HepG2 (cell line): ENCODE measurements at regions not wholly inside any gene's neighbourhood (a gene's known extent, or its start where the extent isn't known, plus 50 kb on each side); places are given as distances from the start of the nearest gene placed in this dataset.

ENCODE experiments used
- ATAC-seq: fragments of 200-7000 bp; cut with Tn5 transposase; 3 replicates; pipeline ENCODE4 v1.9.1; 2020; ENCODE audit warnings: mild to moderate bottlenecking, moderate library complexity
- BruUV-seq: library from RNA; stranded (reverse); fragments of 400-500 nt; replicated peaks from 2 replicates; lab custom pipeline; 2021; lab: Mats Ljungman, UMichigan
- CTCF ChIA-PET: fragments of 300-600 bp; formaldehyde crosslinking; extraction: SDS; loops from one replicate; lab custom pipeline; 2021; ENCODE audit warnings: low total read pairs, inconsistent platforms, low intra/inter-chr PET ratio; lab: Yijun Ruan, JAX
- POLR2A ChIA-PET: fragments of 350-600 bp; sonication (Branson Sonifier 250); formaldehyde crosslinking; loops from one replicate; lab custom pipeline; 2020; ENCODE audit warnings: antibody characterized with exemption, inconsistent platforms; lab: Yijun Ruan, JAX
- DNase-seq: peaks from one replicate; pipeline ENCODE4 v3.0.0-alpha.2; 2015; ENCODE audit warnings: low spot score
- FAIRE-seq: peaks from 3 replicates; lab custom pipeline; 2011; peaks lifted over from hg19 to GRCh38; lab: Jason Lieb, UNC
- H2AFZ ChIP-seq: one replicate; pipeline ENCODE4 v1.6.1; 2011; ENCODE audit warnings: low read length, inconsistent platforms
- H3K27ac ChIP-seq: fragments of 300-600 bp; 3 replicates; pipeline ENCODE4 v1.8.0; 2011; ENCODE audit warnings: mixed run types, mild to moderate bottlenecking, mixed read lengths, low read length, inconsistent platforms; ENCODE audit not compliant: insufficient read depth; ENCODE audit errors: extremely low read length
- H3K27me3 ChIP-seq, 2 experiments: fragments of 200-600 bp in 1 of 2; 2 replicates in 1 of 2; 3 replicates in 1 of 2; pipeline versions ENCODE4 v1.6.0 to v1.8.0; 2011; ENCODE audit warnings: low read length in 2 of 2, mild to moderate bottlenecking in 2 of 2, moderate library complexity in 2 of 2, inconsistent platforms in 1 of 2; ENCODE audit not compliant: insufficient read depth in 2 of 2, control insufficient read depth in 1 of 2
- H3K36me3 ChIP-seq, 2 experiments: fragments of 200-600 bp in 1 of 2; replicated peaks in 1 of 2; 2 replicates in 1 of 2; 3 replicates in 1 of 2; pipeline versions ENCODE4 v1.5.1 to v1.8.0; 2011; ENCODE audit warnings: low read length in 2 of 2, inconsistent platforms in 1 of 2; ENCODE audit not compliant: insufficient read depth in 2 of 2, control insufficient read depth in 1 of 2
- H3K4me1 ChIP-seq: 2 replicates; pipeline ENCODE4 v1.5.1; 2012; ENCODE audit warnings: low read length, inconsistent platforms; ENCODE audit not compliant: insufficient read depth
- H3K4me2 ChIP-seq: 2 replicates; pipeline ENCODE4 v1.6.0; 2011; ENCODE audit warnings: low read depth, low read length, inconsistent platforms
- H3K4me3 ChIP-seq, 3 experiments: fragments of 200-600 bp in 1 of 3; sonication (generic), shearing (Covaris generic) in 1 of 3; replicated peaks in 1 of 3; 2 replicates each; pipeline ENCODE4 v1.5.1; 2011 to 2016; ENCODE audit warnings: low read length in 3 of 3, inconsistent platforms in 2 of 3, low read depth in 2 of 3, mild to moderate bottlenecking in 2 of 3, control low read depth in 1 of 3, mixed read lengths in 1 of 3; ENCODE audit not compliant: insufficient read depth in 1 of 3
- H3K79me2 ChIP-seq: one replicate; pipeline ENCODE4 v1.6.1; 2011; ENCODE audit warnings: low read length, inconsistent platforms; ENCODE audit not compliant: insufficient read depth
- H3K9ac ChIP-seq: 2 replicates; pipeline ENCODE4 v1.6.0; 2011; ENCODE audit warnings: mild to moderate bottlenecking, low read depth, low read length, inconsistent platforms; ENCODE audit not compliant: insufficient read depth
- H3K9me3 ChIP-seq: 2 replicates; pipeline ENCODE4 v1.5.1; 2012; ENCODE audit warnings: mild to moderate bottlenecking, low read length
- H4K20me1 ChIP-seq: 2 replicates; pipeline ENCODE4 v1.6.0; 2011; ENCODE audit warnings: inconsistent platforms, mild to moderate bottlenecking, low read length, moderate library complexity; ENCODE audit not compliant: insufficient read depth
- ATF1 ChIP-seq: IDR thresholded peaks from 2 replicates; pipeline ENCODE4 v1.6.1; 2016; ENCODE audit warnings: mild to moderate bottlenecking, control low read depth
- ATF2 ChIP-seq: sonication (generic); formaldehyde crosslinking; IDR thresholded peaks from 2 replicates; pipeline ENCODE4 v1.4.0; 2020; ENCODE audit warnings: missing genetic modification reagents
- CAMTA2 ChIP-seq: sonication (generic); formaldehyde crosslinking; IDR thresholded peaks from 2 replicates; pipeline ENCODE4 v1.4.0; 2020; ENCODE audit warnings: mild to moderate bottlenecking, missing genetic modification reagents, borderline replicate concordance
- NFKBIZ ChIP-seq: IDR thresholded peaks from 2 replicates; pipeline ENCODE4 v1.6.1; 2018; ENCODE audit warnings: missing genetic modification reagents, missing compliant biosample characterization
- NR2F1 ChIP-seq, 2 experiments: fragments of 450-650 bp in 1 of 2; formaldehyde crosslinking in 1 of 2; IDR thresholded peaks; 2 replicates each; pipeline versions ENCODE4 v1.5.0 to v1.6.1; 2016 to 2020; ENCODE audit warnings: mild to moderate bottlenecking in 1 of 2, missing compliant biosample characterization in 1 of 2, missing genetic modification reagents in 1 of 2, moderate library complexity in 1 of 2
- RBM39 ChIP-seq: fragments of 200-400 bp; formaldehyde crosslinking; IDR thresholded peaks from one replicate; pipeline ENCODE4 v1.6.1; 2018; ENCODE audit warnings: antibody characterized with exemption, mild to moderate bottlenecking, low read depth, low read length; ENCODE audit not compliant: poor library complexity, severe bottlenecking
- SOX6 ChIP-seq, 2 experiments: fragments of 450-650 bp in 1 of 2; sonication (generic) in 1 of 2; formaldehyde crosslinking in 1 of 2; IDR thresholded peaks; 2 replicates each; pipeline versions ENCODE4 v1.4.0 to v1.6.1; 2017 to 2020; ENCODE audit warnings: antibody characterized with exemption in 1 of 2, mild to moderate bottlenecking in 1 of 2, missing genetic modification reagents in 1 of 2
- THYN1 ChIP-seq: sonication (generic); formaldehyde crosslinking; IDR thresholded peaks from 2 replicates; pipeline ENCODE4 v1.8.1; 2023; ENCODE audit warnings: low read depth, mild to moderate bottlenecking, moderate library complexity, missing genetic modification reagents, borderline replicate concordance
- ZKSCAN1 ChIP-seq: fragments of 150-350 bp; IDR thresholded peaks from 2 replicates; pipeline ENCODE4 v1.6.1; 2014; ENCODE audit warnings: low read length
- ZNF530 ChIP-seq: sonication (generic); formaldehyde crosslinking; IDR thresholded peaks from 2 replicates; pipeline ENCODE4 v1.5.0; 2020; ENCODE audit warnings: low read depth, mild to moderate bottlenecking, missing genetic modification reagents
- ZNF550 ChIP-seq: sonication (generic); formaldehyde crosslinking; IDR thresholded peaks from 2 replicates; pipeline ENCODE4 v1.4.0; 2020; ENCODE audit warnings: mild to moderate bottlenecking, missing genetic modification reagents, borderline replicate concordance
- ZNF83 ChIP-seq: sonication (generic); formaldehyde crosslinking; IDR thresholded peaks from 2 replicates; pipeline ENCODE4 v1.4.0; 2020; ENCODE audit warnings: missing genetic modification reagents, mild to moderate bottlenecking, borderline replicate concordance
- WGBS: methylation state at CpG from one replicate; pipeline ENCODE4 v1.1.6; 2017; ENCODE audit warnings: low lambda C conversion rate; 5-methylcytosine and 5-hydroxymethylcytosine counted together
- in situ Hi-C: cut with HindIII; loops from 2 replicates; pipeline ENCODE4 v1.10.0; 2017; ENCODE audit warnings: low pct_unique_long_range_greater_than_20kb; ENCODE audit not compliant: extremely low pct_ligation_motif_present
- intact Hi-C: fragments of 100-400 bp; cut with micrococcal nuclease; formaldehyde crosslinking; loops from one replicate; pipeline ENCODE4 v1.10.0; 2022; ENCODE audit not compliant: unreplicated experiment
- TF ChIP-seq, protein P1 (sequence below): sonication (generic); formaldehyde crosslinking; IDR thresholded peaks from 2 replicates; pipeline ENCODE4 v1.4.0; 2020; ENCODE audit warnings: mild to moderate bottlenecking, missing genetic modification reagents

DNA sequence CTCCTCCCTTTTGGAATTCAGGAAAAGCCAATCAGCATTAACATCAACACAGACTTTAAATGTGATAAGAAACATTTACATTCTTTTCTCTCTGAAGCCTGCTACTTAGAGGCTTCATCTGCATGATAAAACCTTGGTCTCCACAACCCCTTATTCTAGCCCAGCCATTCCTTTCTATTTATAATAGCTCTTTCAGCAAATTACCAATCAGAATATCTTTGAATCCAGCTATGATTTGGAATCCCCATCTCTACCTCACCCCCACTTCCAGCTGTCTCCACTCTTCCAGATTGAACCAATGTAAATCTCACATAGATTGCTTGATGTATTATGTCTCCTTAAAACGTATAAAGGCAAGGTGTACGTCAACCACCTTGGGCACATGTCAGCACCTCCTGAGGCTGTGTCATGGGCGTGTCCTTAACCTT, 139.7 kb downstream of the TUSC7 start:
- no peak overlapping the region for H3K4me3 ChIP-seq
- no peak for TF ChIP-seq THYN1 (CRISPR knock-in tag)
- no peak for TF ChIP-seq ZNF530 (CRISPR knock-in tag)
- no peak for TF ChIP-seq NFKBIZ
- TF ChIP-seq ATF1 = no peak
- TF ChIP-seq RBM39 = no peak
- TF ChIP-seq NR2F1 (CRISPR knock-in tag; IDR thresholded peaks at IDR 0.05) = no peak
- TF ChIP-seq, protein P1, sequence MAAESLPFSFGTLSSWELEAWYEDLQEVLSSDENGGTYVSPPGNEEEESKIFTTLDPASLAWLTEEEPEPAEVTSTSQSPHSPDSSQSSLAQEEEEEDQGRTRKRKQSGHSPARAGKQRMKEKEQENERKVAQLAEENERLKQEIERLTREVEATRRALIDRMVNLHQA (CRISPR knock-in tag) = no peak
- no peak for TF ChIP-seq ATF2
- TF ChIP-seq ZNF83 (CRISPR knock-in tag) = no peak
- TF ChIP-seq SOX6 (IDR thresholded peaks at IDR 0.05) = no peak
- no peak for TF ChIP-seq SOX6 (CRISPR knock-in tag; IDR thresholded peaks at IDR 0.05)
- TF ChIP-seq ZKSCAN1 = no peak
- no peak for TF ChIP-seq ZNF550 (CRISPR knock-in tag)
- TF ChIP-seq CAMTA2 = no peak
- BruUV-seq = no TSS peak
- no peaks in the 10 kb centered on the region for H3K36me3 ChIP-seq
- no peak overlapping the region for H3K4me2 ChIP-seq
- no peak for ATAC-seq
- H3K9me3 ChIP-seq = no peaks in the 10 kb centered on the region
- H4K20me1 ChIP-seq = no peaks in the 10 kb centered on the region
- no peak overlapping the region for H3K9ac ChIP-seq
- no peaks in the 10 kb centered on the region for H3K27me3 ChIP-seq
- FAIRE-seq = no peak
- CTCF ChIA-PET = no interaction called here
- no peak overlapping the region for H3K27ac ChIP-seq
- POLR2A ChIA-PET = no interaction called here
- in situ Hi-C loops (no loop called here), intact Hi-C loops (no loop called here)
- WGBS = 0% methylated on average over 3 of the region's 3 CpGs
- H3K4me1 ChIP-seq = no peaks in the 10 kb centered on the region
- no peaks in the 10 kb centered on the region for H3K79me2 ChIP-seq
- no peak overlapping the region for H2AFZ ChIP-seq
- DNase-seq = no peak
